GM18868 (cell line): ENCODE measurements at regions not wholly inside any gene's neighbourhood (a gene's known extent, or its start where the extent isn't known, plus 50 kb on each side); places are given as distances from the start of the nearest gene placed in this dataset.

Experiments used
- ATAC-seq: cut with Tn5 transposase; IDR thresholded peaks from one replicate; pipeline ENCODE4 v1.9.1; 2021; ENCODE audit warnings: mild to moderate bottlenecking, moderate library complexity; ENCODE audit not compliant: unreplicated experiment

DNA sequence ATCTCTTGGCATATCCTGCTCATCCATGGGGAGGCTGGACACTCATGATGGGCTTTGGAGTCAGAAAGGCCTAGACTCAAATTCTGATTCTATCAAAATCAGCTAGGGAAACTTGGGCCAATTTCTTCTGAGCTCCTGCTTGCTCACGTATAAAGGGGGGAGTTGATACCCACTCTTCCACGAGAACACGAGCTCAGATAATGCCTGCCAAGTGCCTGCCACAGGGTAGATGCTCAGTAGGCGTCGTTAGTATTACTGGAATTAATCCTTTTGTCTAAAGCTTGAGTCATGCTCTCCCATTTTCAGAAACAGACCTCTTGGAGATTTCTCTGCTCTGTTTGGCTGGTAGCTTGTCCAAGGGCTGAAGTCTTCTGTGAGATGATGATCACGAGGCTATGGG is 238.3 kb upstream of the MVB12B start:
- no peak for ATAC-seq

DNA sequence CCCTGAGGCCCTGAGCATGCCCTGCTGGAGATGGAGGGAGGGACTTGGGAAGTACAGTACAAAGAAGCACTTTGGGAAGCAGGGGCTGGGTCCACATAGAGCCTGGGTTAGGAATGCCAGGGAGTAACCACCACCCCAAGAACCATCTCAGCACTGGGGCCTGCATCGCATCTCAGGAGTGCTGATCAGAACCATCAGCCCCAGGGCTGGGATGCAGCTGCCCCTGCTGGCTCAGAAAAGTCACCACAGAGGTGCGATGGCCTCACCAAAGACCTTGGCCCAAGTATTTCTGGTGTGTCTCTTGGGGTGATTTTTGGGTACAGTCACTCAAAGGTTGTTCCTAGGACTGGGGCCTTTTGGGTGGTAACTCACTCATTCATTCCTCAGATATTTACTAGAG is 236.8 kb upstream of the MVB12B start:
- ATAC-seq = no peak

DNA sequence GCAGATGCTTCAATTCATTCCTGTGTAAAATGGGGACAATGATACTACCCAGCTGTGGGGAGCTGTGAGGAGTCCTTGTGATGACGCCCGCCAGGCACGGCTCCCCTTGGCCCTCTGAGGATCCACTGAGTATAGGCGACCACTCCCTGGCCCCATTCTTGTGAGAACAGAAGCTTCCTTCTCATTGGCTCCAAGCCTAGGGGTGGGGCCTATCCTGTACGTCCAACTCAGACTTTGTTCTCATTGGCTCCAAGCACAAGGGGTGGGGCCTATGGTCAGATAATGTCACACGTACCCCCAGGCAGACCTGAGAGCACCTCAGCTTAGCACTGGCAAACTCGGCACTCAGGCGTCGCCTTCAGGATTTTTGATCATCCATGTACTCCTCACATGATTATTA is 232.9 kb upstream of the MVB12B start:
- no peak for ATAC-seq

GRCh38 chr9:126095546-126096190 is 231.0 kb upstream of the MVB12B start:
- ATAC-seq = no peak

DNA sequence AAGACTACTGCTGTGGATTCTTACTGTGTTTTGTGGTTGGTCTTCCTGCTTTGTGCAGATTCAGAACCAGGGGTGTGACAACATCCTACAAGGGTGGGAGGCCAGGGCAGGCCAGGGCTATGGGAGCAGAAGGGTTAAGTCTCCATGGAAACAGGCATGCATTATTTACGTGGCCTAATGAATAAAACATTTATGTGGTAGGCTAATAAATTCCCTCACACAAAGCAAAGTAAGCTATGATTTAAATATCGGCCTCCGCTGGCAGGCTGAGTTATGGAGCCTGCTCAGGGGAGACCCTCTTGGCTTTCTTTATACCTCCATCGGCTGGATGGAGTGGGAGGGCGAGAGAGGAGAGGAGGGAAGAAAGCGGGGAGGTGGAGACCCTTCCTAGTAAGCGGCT is 230.3 kb upstream of the MVB12B start:
- ATAC-seq = no peak

DNA sequence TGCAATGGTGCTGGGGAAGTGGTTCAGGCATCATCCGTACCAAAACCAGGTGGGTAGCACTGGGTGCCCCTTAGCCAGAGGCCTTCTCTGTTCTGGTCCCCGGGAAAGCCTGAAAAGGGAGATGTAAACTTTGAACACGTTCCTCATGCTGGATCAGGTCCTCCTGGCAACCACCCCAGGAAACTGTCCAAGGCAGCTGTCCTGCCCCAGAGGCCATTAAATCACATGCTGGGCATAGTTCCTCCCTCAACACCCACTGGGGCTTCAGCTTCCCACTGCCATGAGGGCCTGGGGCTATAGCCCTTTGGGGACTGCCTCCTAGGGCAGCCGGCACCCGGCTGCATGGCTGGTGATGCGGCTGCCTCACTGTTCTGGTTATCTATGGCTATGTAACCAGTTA is 228.9 kb upstream of the MVB12B start:
- ATAC-seq = no peak

- ATAC-seq = no peak
These were observed 220.2 kb upstream of the MVB12B start for GRCh38 chr9:126106404-126106803.

GRCh38 chr9:126107693-126108092 is 218.9 kb upstream of the MVB12B start:
- no peak for ATAC-seq

DNA sequence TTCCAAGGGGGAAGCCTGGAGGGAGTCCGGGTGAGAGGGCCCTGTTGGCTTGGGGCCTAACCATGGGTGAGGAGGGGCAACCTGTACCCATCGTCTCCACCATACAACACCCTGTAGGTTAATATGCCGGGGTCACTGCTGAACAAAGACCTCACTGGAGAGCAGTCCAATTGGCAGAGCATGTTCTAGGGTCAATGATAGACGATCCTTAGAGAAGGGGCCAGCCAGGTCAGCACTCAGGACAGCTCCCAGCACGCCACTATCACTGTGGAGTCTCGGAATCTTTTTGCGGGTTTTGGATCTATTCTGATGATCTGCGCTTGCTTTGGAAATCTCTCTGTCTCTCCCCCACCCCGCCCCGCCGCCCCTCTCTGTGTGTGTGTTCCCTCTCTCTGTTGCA is 218.4 kb upstream of the MVB12B start:
- ATAC-seq = no peak

GRCh38 chr9:126109575-126109974 is 217.1 kb upstream of the MVB12B start:
- ATAC-seq = no peak

DNA sequence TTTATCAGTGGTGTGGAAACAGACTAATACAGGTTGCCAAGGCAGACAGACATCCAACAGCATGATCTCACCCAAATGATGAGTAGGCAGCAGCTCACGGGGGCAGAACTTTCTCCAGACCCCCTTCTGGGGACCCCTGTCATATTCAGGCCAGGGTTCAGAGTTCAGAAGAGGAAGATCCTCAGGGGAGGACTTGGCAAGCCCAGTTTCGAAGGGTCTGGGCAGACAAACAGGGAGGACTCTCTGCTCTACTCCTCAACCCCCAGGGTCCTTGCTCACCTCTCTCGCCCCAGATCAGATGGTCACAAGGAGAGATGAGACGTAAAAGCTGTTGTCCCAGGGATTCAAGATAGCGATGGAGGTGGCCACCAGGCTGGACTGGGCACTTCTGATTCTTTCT is 215.1 kb upstream of the MVB12B start:
- ATAC-seq = no peak

- no peak for ATAC-seq
These were observed 214.4 kb upstream of the MVB12B start for GRCh38 chr9:126112135-126112720.

DNA sequence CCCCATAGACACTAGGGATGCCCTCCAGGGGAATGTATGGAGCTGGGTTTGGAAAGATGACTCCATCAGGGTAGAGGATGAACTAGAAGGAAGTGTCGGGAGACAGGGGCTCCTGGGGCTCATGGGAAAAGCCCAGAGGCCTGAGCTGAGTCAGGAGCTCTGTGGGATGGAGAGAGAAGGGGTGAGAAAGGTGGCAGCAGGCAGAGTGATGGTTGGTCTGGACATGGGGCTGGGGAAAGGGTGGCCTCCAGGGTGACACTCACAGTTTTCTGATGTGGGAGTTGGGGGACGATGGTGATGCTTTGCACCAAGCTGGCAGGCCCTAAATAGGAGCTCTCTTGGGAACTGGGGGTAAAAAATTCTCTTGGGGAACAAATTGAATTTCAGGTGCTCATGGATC is 213.5 kb upstream of the MVB12B start:
- ATAC-seq = no peak

- no peak for ATAC-seq
These were observed 212.7 kb upstream of the MVB12B start for GRCh38 chr9:126113756-126114408.

DNA sequence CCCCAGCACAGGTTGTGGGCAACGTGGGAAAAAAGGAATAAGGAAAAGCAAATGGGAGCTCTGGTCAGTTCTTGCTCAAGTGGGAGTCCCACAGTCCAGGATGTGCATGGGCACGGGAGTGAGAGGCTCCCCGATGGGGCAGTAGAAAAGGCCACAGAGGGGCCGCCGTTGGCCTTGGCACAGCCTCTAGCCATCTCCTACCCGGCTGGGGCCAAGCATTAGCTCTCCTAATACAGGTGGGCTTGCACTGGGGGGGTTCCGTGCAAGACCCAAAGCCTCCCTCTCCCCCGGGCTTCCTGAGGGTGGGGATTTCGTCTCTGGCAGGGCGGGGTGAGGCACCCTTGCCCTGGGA is 212.2 kb upstream of the MVB12B start:
- ATAC-seq = no peak

DNA sequence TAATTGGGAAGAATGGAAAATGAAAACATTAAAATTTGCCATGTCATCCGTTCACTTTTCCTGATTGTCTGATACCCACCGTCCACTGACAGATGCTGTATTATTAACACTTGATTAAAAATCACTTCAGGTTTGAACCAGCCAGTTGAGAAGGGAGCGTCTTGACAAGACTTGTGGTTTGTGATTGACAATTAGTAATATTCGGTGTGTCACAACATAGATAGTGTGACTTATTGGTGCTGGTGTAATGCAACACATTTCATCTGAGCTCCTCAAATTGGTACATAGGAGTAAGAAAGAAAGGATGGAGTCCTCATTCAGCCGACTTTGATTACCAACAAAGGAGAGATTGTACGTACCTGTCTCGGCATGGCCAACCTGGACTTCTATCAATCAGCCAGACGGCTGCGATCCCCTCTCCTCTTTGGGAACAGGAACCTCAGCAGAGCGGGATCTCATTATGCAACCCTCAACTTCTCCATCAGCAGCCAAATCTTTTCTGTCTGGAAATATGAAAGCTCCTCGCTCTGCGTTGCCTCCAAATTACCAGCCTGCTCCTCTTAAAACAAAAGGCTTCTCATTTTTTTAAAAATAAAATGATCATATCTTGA is 211.7 kb upstream of the MVB12B start:
- no peak for ATAC-seq

GRCh38 chr9:126116351-126117157 is 210.1 kb upstream of the MVB12B start:
- no peak for ATAC-seq

DNA sequence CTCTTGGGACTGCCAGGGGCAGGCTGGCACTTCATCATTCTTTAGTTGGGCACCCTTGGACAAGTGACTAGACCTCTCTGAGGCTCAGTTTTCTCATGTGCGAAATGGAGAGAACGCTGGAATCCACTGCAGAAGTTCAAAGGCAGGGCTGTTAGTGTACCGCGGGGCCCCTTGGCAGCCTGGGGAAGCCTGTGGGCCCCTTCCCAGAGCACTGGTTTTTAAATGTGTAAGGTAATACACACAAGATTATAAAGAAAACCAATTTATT is 209.5 kb upstream of the MVB12B start:
- ATAC-seq = no peak

DNA sequence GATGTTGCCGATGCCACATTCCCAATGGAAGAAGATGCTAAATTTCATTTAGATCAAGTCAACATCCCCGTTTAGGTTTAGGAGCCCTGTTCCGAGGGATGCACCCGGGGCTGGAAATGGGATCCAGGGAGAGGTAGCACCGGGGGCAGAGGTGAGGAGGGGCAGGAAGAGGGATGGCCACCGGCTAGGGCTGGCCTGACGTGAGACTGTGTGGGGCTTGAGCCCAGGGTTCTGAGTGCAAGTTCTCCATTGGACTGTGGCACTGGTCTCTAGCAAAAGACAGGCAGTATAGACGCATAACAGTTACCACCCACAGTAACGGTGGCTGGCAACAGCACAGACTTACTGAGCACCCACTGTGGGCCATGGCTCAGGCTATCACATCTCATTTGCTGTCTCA is 209.0 kb upstream of the MVB12B start:
- no peak for ATAC-seq

GRCh38 chr9:126119731-126120130 is 206.9 kb upstream of the MVB12B start:
- no peak for ATAC-seq

- no peak for ATAC-seq
These were observed 203.6 kb upstream of the MVB12B start for GRCh38 chr9:126122901-126123616.
